Left forelimb (tissue), 1 donor: ENCODE measurements at regions not wholly inside any gene's neighbourhood (a gene's known extent, or its start where the extent isn't known, plus 50 kb on each side); places are given as distances from the start of the nearest gene placed in this dataset.

Experiments used
- DNase-seq: peaks from one replicate; pipeline ENCODE4 v3.0.0-alpha.2; 2018; ENCODE audit warnings: low spot score

DNA sequence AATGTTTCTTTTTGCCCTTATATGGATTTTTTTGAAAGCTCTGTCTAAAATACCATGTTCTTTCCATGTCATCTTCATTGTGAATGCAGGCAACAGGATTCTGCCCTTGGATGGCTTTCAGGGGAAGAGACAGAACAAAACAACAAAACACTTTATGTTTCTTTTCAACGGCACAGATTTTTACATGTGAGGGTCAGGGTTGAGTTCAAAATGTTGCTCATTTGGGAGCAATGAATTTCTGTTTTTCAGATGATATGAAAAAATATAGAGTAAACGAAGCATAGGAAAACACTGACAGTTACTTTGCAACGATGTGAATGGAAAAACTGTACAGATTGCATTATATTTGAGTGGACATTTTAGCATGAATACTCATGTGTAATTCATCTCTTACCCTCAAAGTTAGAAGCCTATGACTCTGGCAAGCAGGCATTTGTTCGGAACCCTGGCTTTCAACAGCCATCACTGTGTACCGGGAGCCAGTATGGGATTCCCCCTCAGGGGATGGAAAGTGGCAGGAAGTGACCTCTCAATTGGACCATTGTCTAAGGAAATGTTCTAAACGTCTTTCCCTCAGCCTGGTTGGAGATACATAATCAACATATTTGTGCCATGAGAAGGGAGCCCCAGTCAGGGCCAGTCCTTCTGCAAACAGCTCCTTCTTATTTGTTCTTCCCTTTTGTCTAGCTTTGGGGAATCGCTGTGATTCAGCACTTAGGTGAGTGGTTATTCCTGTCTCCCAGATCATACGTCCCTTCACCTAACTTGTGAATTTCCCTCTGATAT lies 153.9 kb upstream of the MEF2C start:
- DNase-seq: no peak

GRCh38 chr5:89036166-89036565 lies 153.2 kb upstream of the MEF2C start:
- DNase-seq: no peak

DNA sequence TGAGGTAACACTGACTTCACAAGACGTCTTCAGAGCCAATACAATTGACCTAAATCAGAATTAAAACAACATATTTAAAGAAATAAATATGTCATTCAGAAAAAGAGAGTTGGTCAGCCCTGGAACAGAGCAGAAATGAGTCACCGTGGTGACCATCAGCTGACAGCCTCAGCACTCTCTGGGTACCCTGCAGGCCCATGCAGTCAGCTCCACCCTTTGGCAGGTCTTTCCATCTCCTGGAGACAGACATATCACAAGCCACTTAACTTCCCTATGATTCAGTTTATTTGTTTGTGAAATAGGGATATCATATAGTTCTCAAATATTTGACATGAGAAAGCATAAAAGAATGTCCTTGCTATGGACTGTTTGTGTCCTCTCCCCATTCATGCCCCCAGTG lies 151.6 kb upstream of the MEF2C start:
- no peak for DNase-seq

DNA sequence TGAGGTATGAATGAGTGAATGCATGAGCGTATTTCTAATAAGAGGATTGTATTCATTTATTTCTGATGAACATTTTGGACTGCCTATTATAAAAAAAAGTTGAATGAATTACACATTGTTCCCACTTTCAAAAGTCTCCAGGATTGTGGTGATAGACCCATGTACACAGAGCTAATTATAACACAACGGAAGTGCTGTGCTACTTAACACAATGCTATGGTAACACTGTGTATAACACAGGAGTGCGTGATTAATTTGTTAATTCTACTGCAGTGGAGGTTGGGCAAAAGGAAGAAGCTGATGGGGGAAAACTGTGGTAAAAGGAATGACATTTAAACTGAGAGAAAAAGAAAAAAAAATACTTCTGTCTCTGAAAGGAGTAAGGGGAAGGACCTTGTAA lies 147.8 kb upstream of the MEF2C start:
- no peak for DNase-seq

DNA sequence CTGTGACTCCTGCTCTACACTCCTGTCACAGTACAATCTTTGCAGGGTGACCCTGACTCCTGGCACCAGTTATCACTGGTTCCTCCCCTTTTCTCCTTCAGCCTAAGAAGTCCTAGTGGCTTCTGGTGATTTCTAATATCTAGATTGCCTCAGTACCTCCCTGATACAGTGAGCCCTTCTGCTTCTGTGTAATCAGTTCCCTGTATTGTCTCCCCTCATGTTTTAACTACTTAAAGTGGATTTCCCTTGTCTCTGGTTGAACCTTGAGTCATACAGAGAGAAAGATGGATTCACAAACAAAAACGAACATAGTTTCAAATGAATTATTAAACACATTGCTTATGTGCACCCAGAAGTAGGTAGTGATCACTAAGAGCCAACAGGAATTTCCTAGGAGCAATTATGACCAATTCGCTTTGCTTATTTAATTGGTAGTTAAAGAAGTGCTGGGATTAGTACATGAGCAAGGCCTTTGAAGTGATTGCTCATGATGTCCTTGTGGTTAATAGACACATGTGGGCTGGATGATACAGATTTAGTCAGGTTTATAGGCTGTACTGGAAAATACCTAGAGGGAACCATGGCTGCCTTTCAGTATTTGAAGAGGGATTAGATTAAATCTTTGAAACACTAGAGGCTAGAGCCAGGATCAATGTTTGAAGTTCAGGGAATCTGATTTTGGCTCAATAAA lies 145.8 kb upstream of the MEF2C start:
- no peak for DNase-seq

- DNase-seq: no peak
These were observed 141.1 kb upstream of the MEF2C start for GRCh38 chr5:89024045-89024444.

GRCh38 chr5:89020926-89021610 lies 138.1 kb upstream of the MEF2C start:
- no peak for DNase-seq

- no peak for DNase-seq
These were observed 133.8 kb upstream of the MEF2C start for GRCh38 chr5:89016741-89017303.

DNA sequence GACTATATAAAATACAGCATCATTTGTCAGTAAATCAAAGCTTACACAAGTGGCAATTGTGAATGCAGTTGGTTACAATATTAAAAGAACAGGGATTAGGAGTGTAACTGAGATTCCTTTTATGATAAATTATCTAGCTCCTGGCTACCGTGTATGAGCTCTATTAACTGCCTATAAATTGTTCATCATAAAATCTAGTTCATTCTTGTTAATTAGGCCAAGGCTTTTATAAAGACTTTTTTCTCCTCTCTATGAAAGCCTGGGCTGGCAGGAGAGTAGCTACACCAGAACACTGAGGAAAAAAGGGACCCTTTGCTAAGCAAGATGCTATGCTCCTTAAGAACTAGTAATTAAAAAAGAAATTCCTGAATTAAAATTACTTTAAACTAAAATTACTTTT lies 132.4 kb upstream of the MEF2C start:
- no peak for DNase-seq

DNA sequence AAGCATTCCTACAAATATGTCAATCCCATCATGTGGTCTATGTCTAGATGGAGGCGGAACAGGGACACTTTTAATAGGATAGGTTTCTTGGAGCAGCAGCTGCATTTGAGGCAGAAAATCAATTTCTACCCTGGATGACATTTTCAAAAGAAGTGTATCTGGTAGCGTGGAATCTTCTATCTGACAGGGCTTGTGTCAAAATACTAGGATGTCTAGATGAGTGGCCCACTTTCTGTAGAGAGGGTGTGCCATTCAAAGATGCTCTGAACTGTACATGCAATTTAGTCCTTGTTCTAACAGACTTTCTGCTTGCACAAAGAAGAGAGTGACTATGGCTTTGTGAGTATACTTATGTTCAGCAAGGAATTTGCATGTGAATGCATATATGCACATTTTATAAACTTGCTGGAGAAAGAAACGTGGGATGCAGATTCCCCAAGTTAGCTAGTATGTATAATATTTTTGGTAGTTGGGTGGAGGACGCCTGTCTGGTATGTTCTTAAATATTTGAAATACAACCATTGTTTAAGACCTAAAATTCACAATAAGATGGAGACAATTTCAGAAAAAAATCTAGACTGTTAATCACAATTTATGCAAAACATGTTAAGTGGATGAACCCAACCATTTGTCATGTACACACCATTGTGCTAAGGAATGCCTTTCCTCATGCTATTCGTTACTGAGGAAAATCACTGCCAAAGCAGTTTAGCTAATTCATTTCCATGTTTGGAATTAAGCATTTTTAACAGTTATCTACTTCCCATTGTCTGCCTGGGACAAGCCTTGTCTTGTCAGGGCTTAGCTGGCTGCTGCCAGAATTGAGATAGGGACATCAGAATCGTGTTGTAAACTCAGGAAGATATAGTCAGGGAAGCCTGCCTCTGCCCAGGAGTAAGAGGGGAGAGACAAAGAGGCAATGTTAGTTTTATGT lies 129.1 kb upstream of the MEF2C start:
- DNase-seq: no peak

- no peak for DNase-seq
These were observed 127.5 kb upstream of the MEF2C start for GRCh38 chr5:89010512-89010911.

GRCh38 chr5:89008291-89008690 lies 125.3 kb upstream of the MEF2C start:
- no peak for DNase-seq

DNA sequence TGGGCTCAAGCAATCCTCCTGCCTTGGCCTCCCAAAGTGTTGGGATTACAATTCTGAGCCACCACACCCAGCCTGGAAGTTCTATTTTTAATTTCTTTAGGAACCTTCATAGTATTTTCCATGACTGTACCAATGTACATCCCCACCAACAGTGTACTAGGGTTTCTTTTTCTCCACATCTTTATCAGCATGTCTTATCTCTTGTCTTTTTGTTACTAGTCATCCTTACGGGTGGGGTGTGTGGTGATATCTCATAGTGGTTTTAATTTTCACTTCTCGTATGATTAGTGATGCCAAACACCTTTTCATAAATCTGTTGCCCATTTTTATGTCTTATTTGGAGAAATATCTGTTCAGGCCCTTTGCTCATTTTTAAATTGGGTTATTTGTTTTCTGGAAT lies 123.0 kb upstream of the MEF2C start:
- no peak for DNase-seq

- DNase-seq: no peak
These were observed 121.4 kb upstream of the MEF2C start for GRCh38 chr5:89004379-89004778.

- no peak for DNase-seq
These were observed 120.6 kb upstream of the MEF2C start for GRCh38 chr5:89003563-89004036.

GRCh38 chr5:88999853-89000252 lies 116.9 kb upstream of the MEF2C start:
- DNase-seq: no peak

DNA sequence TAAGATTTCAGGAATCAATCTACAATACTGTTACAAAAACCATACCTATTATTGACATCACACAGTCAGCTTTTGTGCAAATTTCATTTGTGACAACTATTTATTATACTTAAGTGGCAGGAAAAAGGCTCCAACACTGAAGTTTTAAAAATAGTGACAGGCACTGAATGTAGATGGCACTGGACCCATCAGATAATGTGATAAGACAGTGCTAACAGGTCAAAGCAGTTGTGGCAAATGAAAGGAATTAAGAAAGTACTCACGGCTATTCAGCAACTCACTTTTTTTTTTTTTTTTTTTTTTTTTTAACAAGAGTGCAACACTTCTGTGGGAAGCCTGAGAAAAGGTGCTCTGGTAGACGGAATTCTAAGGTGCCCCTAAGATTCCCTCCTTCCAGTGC lies 115.0 kb upstream of the MEF2C start:
- DNase-seq: no peak

- no peak for DNase-seq
These were observed 101.1 kb upstream of the MEF2C start for GRCh38 chr5:88984040-88984439.

- DNase-seq: no peak
These were observed 96.7 kb upstream of the MEF2C start for GRCh38 chr5:88979726-88980125.

- DNase-seq: no peak
These were observed 96.3 kb upstream of the MEF2C start for GRCh38 chr5:88979244-88979643.

- DNase-seq: no peak
These were observed 93.9 kb upstream of the MEF2C start for GRCh38 chr5:88976914-88977313.
